ENCODE measurements at regions not wholly inside any gene's neighbourhood (a gene's known extent, or its start where the extent isn't known, plus 50 kb on each side); places are given as distances from the start of the nearest gene placed in this dataset.

GRCh38 chr2:129741623-129742022 is 237.8 kb upstream of the RAB6C start:
- TF ChIP-seq CTCF (IDR thresholded peaks at IDR 0.05), result no peak
- TF ChIP-seq, protein P1, sequence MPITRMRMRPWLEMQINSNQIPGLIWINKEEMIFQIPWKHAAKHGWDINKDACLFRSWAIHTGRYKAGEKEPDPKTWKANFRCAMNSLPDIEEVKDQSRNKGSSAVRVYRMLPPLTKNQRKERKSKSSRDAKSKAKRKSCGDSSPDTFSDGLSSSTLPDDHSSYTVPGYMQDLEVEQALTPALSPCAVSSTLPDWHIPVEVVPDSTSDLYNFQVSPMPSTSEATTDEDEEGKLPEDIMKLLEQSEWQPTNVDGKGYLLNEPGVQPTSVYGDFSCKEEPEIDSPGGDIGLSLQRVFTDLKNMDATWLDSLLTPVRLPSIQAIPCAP (CRISPR knock-in tag; IDR thresholded peaks at IDR 0.05), result no peak
- TF ChIP-seq MLX (CRISPR knock-in tag; IDR thresholded peaks at IDR 0.05), result no peak
- no peak for TF ChIP-seq JUN (CRISPR knock-in tag; IDR thresholded peaks at IDR 0.05)
- TF ChIP-seq, protein P2, sequence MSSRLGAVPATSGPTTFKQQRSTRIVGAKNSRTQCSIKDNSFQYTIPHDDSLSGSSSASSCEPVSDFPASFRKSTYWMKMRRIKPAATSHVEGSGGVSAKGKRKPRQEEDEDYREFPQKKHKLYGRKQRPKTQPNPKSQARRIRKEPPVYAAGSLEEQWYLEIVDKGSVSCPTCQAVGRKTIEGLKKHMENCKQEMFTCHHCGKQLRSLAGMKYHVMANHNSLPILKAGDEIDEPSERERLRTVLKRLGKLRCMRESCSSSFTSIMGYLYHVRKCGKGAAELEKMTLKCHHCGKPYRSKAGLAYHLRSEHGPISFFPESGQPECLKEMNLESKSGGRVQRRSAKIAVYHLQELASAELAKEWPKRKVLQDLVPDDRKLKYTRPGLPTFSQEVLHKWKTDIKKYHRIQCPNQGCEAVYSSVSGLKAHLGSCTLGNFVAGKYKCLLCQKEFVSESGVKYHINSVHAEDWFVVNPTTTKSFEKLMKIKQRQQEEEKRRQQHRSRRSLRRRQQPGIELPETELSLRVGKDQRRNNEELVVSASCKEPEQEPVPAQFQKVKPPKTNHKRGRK (CRISPR knock-in tag; IDR thresholded peaks at IDR 0.05; ENCODE audit: borderline replicate concordance), result no peak
- TF ChIP-seq, protein P3, sequence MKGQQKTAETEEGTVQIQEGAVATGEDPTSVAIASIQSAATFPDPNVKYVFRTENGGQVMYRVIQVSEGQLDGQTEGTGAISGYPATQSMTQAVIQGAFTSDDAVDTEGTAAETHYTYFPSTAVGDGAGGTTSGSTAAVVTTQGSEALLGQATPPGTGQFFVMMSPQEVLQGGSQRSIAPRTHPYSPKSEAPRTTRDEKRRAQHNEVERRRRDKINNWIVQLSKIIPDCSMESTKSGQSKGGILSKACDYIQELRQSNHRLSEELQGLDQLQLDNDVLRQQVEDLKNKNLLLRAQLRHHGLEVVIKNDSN (CRISPR knock-in tag; IDR thresholded peaks at IDR 0.05), result no peak
